GM23338 (cell line): ENCODE measurements at regions not wholly inside any gene's neighbourhood (a gene's known extent, or its start where the extent isn't known, plus 50 kb on each side); places are given as distances from the start of the nearest gene placed in this dataset.

Experiments
- ATAC-seq: fragments of 200-7000 bp; cut with Tn5 transposase; 3 replicates; pipeline ENCODE4 v1.9.1; 2020
- DNase-seq: peaks from one replicate; pipeline ENCODE4 v3.0.0-alpha.2; 2015; ENCODE audit warnings: low spot score
- H2AFZ ChIP-seq: fragments of 200-600 bp; sonication (generic); 2 replicates; pipeline ENCODE4 v1.8.0; 2016; ENCODE audit warnings: antibody characterized with exemption, mild to moderate bottlenecking, moderate library complexity
- H3F3A ChIP-seq: fragments of 200-600 bp; sonication (generic); replicated peaks from 2 replicates; pipeline ENCODE4 v1.8.0; 2017; ENCODE audit warnings: antibody characterized with exemption, mixed run types, low read depth
- H3K27ac ChIP-seq: fragments of 200-600 bp; sonication (generic); 2 replicates; pipeline ENCODE4 v1.6.1; 2016; ENCODE audit warnings: low read depth
- H3K27me3 ChIP-seq: fragments of 200-600 bp; sonication (generic); 2 replicates; pipeline ENCODE4 v1.8.0; 2016; ENCODE audit warnings: mild to moderate bottlenecking, mixed run types, moderate library complexity; ENCODE audit not compliant: insufficient read depth
- H3K36me3 ChIP-seq: fragments of 200-600 bp; sonication (generic); 2 replicates; pipeline ENCODE4 v1.8.0; 2016; ENCODE audit warnings: mild to moderate bottlenecking; ENCODE audit not compliant: insufficient read depth
- H3K4me1 ChIP-seq: fragments of 200-600 bp; sonication (generic); 2 replicates; pipeline ENCODE4 v1.8.0; 2016; ENCODE audit warnings: mild to moderate bottlenecking, moderate library complexity; ENCODE audit not compliant: insufficient read depth
- H3K4me2 ChIP-seq: fragments of 200-600 bp; sonication (generic); 2 replicates; pipeline ENCODE4 v1.7.1; 2017; ENCODE audit warnings: mixed run types
- H3K4me3 ChIP-seq: fragments of 200-600 bp; sonication (generic); 2 replicates; pipeline ENCODE4 v1.6.1; 2016; ENCODE audit warnings: mixed run types
- H3K79me2 ChIP-seq: fragments of 200-600 bp; sonication (generic); replicated peaks from 2 replicates; pipeline ENCODE4 v1.8.0; 2017; ENCODE audit warnings: mild to moderate bottlenecking; ENCODE audit not compliant: insufficient read depth
- H3K9me2 ChIP-seq: fragments of 200-600 bp; sonication (generic); 2 replicates; pipeline ENCODE4 v1.8.0; 2017; ENCODE audit not compliant: insufficient read depth
- H4K20me1 ChIP-seq: fragments of 200-600 bp; sonication (generic); replicated peaks from 2 replicates; pipeline ENCODE4 v1.8.0; 2017; ENCODE audit warnings: mild to moderate bottlenecking; ENCODE audit not compliant: insufficient read depth
- H3K27ac Mint-ChIP-seq: 2 replicates; pipeline ENCODE4 v1.8.0; 2020; ENCODE audit warnings: inconsistent platforms, mild to moderate bottlenecking, moderate library complexity, mixed read lengths
- H3K27me3 Mint-ChIP-seq: 3 replicates; pipeline ENCODE4 v1.8.0; 2022; ENCODE audit warnings: low read depth, mild to moderate bottlenecking, moderate library complexity, mixed read lengths, inconsistent platforms; ENCODE audit not compliant: insufficient read depth, poor library complexity
- H3K36me3 Mint-ChIP-seq: 3 replicates; pipeline ENCODE4 v1.8.0; 2021; ENCODE audit warnings: low read depth, mild to moderate bottlenecking, inconsistent platforms, moderate library complexity, mixed read lengths
- H3K4me1 Mint-ChIP-seq: 3 replicates; pipeline ENCODE4 v1.8.0; 2020; ENCODE audit warnings: mild to moderate bottlenecking, inconsistent platforms, mixed read lengths
- H3K4me3 Mint-ChIP-seq: 3 replicates; pipeline ENCODE4 v1.8.0; 2021; ENCODE audit warnings: moderate library complexity, mild to moderate bottlenecking, inconsistent platforms, mixed read lengths
- H3K9me3 Mint-ChIP-seq: 3 replicates; pipeline ENCODE4 v1.8.0; 2020; ENCODE audit warnings: moderate library complexity, mild to moderate bottlenecking, inconsistent platforms, mixed read lengths
- CTCF ChIP-seq, 2 experiments: fragments of 200-600 bp in 1 of 2; sonication (generic) in 1 of 2; conservative IDR thresholded peaks; 2 replicates each; pipeline versions ENCODE4 v1.5.1 to v1.6.1; 2016 to 2017; ENCODE audit warnings: antibody characterized with exemption in 2 of 2, low read depth in 2 of 2, mild to moderate bottlenecking in 2 of 2, moderate library complexity in 1 of 2
- ETS1 ChIP-seq: IDR thresholded peaks from 2 replicates; pipeline ENCODE4 v1.6.1; 2016; ENCODE audit warnings: antibody characterized with exemption
- EZH2 ChIP-seq: fragments of 200-600 bp; sonication (generic); IDR thresholded peaks from one replicate; pipeline ENCODE4 v1.8.0; 2017; ENCODE audit warnings: antibody characterized with exemption, mild to moderate bottlenecking, low read depth; ENCODE audit not compliant: unreplicated experiment
- EZH2phosphoT487 ChIP-seq: fragments of 200-600 bp; sonication (generic); IDR thresholded peaks from one replicate; pipeline ENCODE4 v1.8.1; 2018; ENCODE audit warnings: antibody characterized with exemption; ENCODE audit not compliant: unreplicated experiment
- JUNB ChIP-seq: IDR thresholded peaks from one replicate; pipeline ENCODE4 v1.6.1; 2016; ENCODE audit warnings: antibody characterized with exemption; ENCODE audit not compliant: unreplicated experiment
- NANOG ChIP-seq: IDR thresholded peaks from 2 replicates; pipeline ENCODE4 v1.6.1; 2016; ENCODE audit warnings: antibody characterized with exemption, borderline replicate concordance
- REST ChIP-seq: IDR thresholded peaks from one replicate; pipeline ENCODE4 v1.6.1; 2018; ENCODE audit warnings: antibody characterized with exemption; ENCODE audit not compliant: unreplicated experiment
- ZNF331 ChIP-seq: fragments of 250-450 bp; sonication (Bioruptor Pico); IDR thresholded peaks from 2 replicates; pipeline ENCODE4 v1.5.0; 2020; ENCODE audit warnings: low read depth, mild to moderate bottlenecking, moderate library complexity

GRCh38 chr1:59101518-59101917 is 195.4 kb upstream of the FGGY start:
- TF ChIP-seq JUNB (no peak), EZH2phosphoT487 (no peak), ZNF331 (CRISPR knock-in tag) (peak; percentile 88), REST (no peak), EZH2 (no peak)
- Histone ChIP-seq H3F3A (no peaks in the 10 kb centered on the region), H3K79me2 (no peaks in the 10 kb centered on the region), H4K20me1 (no peaks in the 10 kb centered on the region), H3K27me3 (no peaks in the 10 kb centered on the region), H3K36me3 (no peaks in the 10 kb centered on the region), H3K4me1 (no peaks in the 10 kb centered on the region), H3K27ac (no peak overlapping the region), H3K4me3 (no peak overlapping the region), H2AFZ (no peak overlapping the region), H3K4me2 (no peak overlapping the region), H3K9me2 (no peaks in the 10 kb centered on the region)
- no peak overlapping the region for H3K4me3 Mint-ChIP-seq
- H3K36me3 Mint-ChIP-seq, result peaks cover 4% of the 10 kb centered on the region
- H3K4me1 Mint-ChIP-seq, result no peaks in the 10 kb centered on the region
- H3K9me3 Mint-ChIP-seq, result peaks cover 4% of the 10 kb centered on the region; the same call in 1 of the 3 replicates
- no peak for DNase-seq
- H3K27ac Mint-ChIP-seq, result no peak overlapping the region
- H3K27me3 Mint-ChIP-seq, result peaks cover 4% of the 10 kb centered on the region
- ATAC-seq, result no peak

- H3K4me1 Mint-ChIP-seq, result peaks cover 7% of the 10 kb centered on the region
- H3K27me3 Mint-ChIP-seq, result no peaks in the 10 kb centered on the region
- TF ChIP-seq EZH2phosphoT487, result no peak
- no peak for TF ChIP-seq EZH2
- peaks cover 4% of the 10 kb centered on the region for H3K36me3 Mint-ChIP-seq
- DNase-seq (no peak), ATAC-seq (no peak)
- no peaks in the 10 kb centered on the region for H3K27me3 ChIP-seq
- H3K27ac ChIP-seq, result no peak overlapping the region
- H3K79me2 ChIP-seq, result no peaks in the 10 kb centered on the region
- H3K4me2 ChIP-seq, result no peak overlapping the region
- H3K4me1 ChIP-seq, result peaks cover 15% of the 10 kb centered on the region
- no peaks in the 10 kb centered on the region for H3K9me2 ChIP-seq
- H3K4me3 Mint-ChIP-seq, result no peak overlapping the region
- no peaks in the 10 kb centered on the region for H4K20me1 ChIP-seq
- peaks cover 4% of the 10 kb centered on the region; the same call in 1 of the 3 replicates for H3K9me3 Mint-ChIP-seq
- H3K4me3 ChIP-seq, result no peak overlapping the region
- no peak overlapping the region for H2AFZ ChIP-seq
- H3F3A ChIP-seq, result no peaks in the 10 kb centered on the region
- H3K36me3 ChIP-seq, result no peaks in the 10 kb centered on the region
- H3K27ac Mint-ChIP-seq, result no peak overlapping the region
These were observed 193.4 kb upstream of the FGGY start for GRCh38 chr1:59103457-59103856.

- Histone ChIP-seq H4K20me1 (no peaks in the 10 kb centered on the region), H3K27me3 (no peaks in the 10 kb centered on the region), H3K4me2 (no peak overlapping the region), H3K9me2 (no peaks in the 10 kb centered on the region), H3K27ac (no peak overlapping the region), H3K4me1 (peaks cover 15% of the 10 kb centered on the region), H3K4me3 (no peak overlapping the region), H3K36me3 (no peaks in the 10 kb centered on the region), H2AFZ (peak overlapping the region; percentile 23; the same call in 1 of the 2 replicates), H3F3A (no peaks in the 10 kb centered on the region), H3K79me2 (no peaks in the 10 kb centered on the region)
- H3K4me3 Mint-ChIP-seq, result no peak overlapping the region
- H3K27ac Mint-ChIP-seq, result no peak overlapping the region
- DNase-seq (no peak), ATAC-seq (no peak)
- H3K36me3 Mint-ChIP-seq, result peaks cover 4% of the 10 kb centered on the region
- H3K9me3 Mint-ChIP-seq, result peaks cover 4% of the 10 kb centered on the region; the same call in 1 of the 3 replicates
- H3K4me1 Mint-ChIP-seq, result peaks cover 8% of the 10 kb centered on the region
- no peaks in the 10 kb centered on the region for H3K27me3 Mint-ChIP-seq
- TF ChIP-seq REST (no peak), ETS1 (no peak), EZH2phosphoT487 (no peak), NANOG (no peak), CTCF (conservative IDR thresholded peaks at IDR 0.05; ENCODE audit: low read depth in 2 of 2) (no peak)
These were observed 192.6 kb upstream of the FGGY start for GRCh38 chr1:59104191-59104760.
